ENCODE measurements at regions not wholly inside any gene's neighbourhood (a gene's known extent, or its start where the extent isn't known, plus 50 kb on each side); places are given as distances from the start of the nearest gene placed in this dataset.
A peak's percentile ranks its signal among the peaks of the same experiment; 100 is the strongest.
"Not testable (repeated sequence)": the region's sequence is repeated elsewhere in the genome, so short reads cannot be mapped to it uniquely, and the experiment has no call there.

DNA sequence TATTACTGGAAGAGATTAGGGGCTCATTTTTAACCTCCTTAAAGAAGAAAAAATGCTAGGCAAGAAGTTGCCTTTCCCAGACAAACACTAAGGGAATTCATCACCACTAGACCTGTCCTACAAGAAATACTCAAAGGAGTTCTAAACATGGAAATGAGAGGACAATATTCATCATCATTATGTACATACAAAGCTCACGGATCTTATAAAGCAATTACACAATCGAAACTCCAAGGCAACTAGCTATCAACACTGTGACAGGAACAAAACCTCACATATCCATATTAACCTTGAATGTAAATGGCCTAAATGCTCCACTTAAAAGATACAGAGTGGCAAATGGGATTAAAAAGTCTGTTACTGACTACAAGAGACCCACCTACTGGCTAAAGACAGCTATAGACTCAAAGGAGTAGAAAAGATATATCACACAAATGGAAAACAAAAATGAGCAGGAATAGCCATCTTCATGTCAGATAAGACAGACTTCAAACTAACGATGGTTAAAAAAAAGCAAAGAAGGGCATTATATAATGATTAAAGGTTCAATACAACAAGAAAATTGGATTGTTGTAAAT lies 246.6 kb downstream of the ADRA2A start:
- H3K4me3 ChIP-seq (ENCODE audit: low read depth, low read length): no peak overlapping the region
- peak; percentile 11 for DNase-seq (ENCODE audit: low read depth)
- TF ChIP-seq CTCF (IDR thresholded peaks at IDR 0.05; ENCODE audit: control insufficient read depth, extremely low read depth, insufficient read depth): peak; percentile 45

DNA sequence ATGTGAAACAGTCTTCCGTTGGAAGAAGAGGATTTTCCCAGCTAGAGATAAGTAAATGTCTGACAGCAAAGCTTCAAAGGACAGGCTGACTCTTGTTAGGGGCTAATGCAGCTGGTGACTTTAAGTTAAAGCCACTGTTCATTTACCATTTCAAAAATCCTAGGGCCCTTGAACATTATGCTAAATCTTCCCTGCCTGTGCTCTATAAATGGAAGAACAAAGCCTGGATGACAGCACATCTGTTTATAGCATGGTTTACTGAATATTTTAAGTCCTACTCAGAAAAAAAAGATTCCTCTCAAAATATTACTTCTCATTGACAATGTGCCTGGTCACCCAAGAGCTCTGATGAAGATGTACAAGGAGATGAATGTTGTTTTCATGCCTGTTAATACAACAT lies 255.3 kb downstream of the ADRA2A start:
- DNase-seq (ENCODE audit: low read depth); H3K4me3 ChIP-seq (ENCODE audit: low read depth, low read length): not testable (repeated sequence)

- no peak for DNase-seq (ENCODE audit: low read depth)
Measured at GRCh38 chr10:111335826-111336225, 259.0 kb downstream of the ADRA2A start.

GRCh38 chr10:111338035-111338434 lies 261.2 kb downstream of the ADRA2A start:
- no peak overlapping the region for H3K4me3 ChIP-seq (ENCODE audit: low read depth, low read length)
- DNase-seq (ENCODE audit: low read depth): no peak
- no peak for TF ChIP-seq CTCF (IDR thresholded peaks at IDR 0.05; ENCODE audit: control insufficient read depth, extremely low read depth, insufficient read depth)

More at GRCh38 chr10:111335826-111336225, 259.0 kb downstream of the ADRA2A start:
- TF ChIP-seq CTCF (IDR thresholded peaks at IDR 0.05; ENCODE audit: control insufficient read depth, extremely low read depth, insufficient read depth): no peak
- no peak overlapping the region for H3K4me3 ChIP-seq (ENCODE audit: low read depth, low read length)

- no peak for TF ChIP-seq CTCF (IDR thresholded peaks at IDR 0.05; ENCODE audit: control insufficient read depth, extremely low read depth, insufficient read depth)
- H3K4me3 ChIP-seq (ENCODE audit: low read depth, low read length): no peak overlapping the region
- no peak for DNase-seq (ENCODE audit: low read depth)
Measured at GRCh38 chr10:111338805-111339204, 262.0 kb downstream of the ADRA2A start.

GRCh38 chr10:111344804-111345203 lies 268.0 kb downstream of the ADRA2A start:
- TF ChIP-seq CTCF (IDR thresholded peaks at IDR 0.05; ENCODE audit: control insufficient read depth, extremely low read depth, insufficient read depth): peak; percentile 52
- DNase-seq (ENCODE audit: low read depth): no peak
- H3K4me3 ChIP-seq (ENCODE audit: low read depth, low read length): no peak overlapping the region

- no peak for TF ChIP-seq CTCF (IDR thresholded peaks at IDR 0.05; ENCODE audit: control insufficient read depth, extremely low read depth, insufficient read depth)
- DNase-seq (ENCODE audit: low read depth): peak; percentile 81
- H3K4me3 ChIP-seq (ENCODE audit: low read depth, low read length): no peak overlapping the region
Measured at GRCh38 chr10:111347386-111348013, 270.7 kb downstream of the ADRA2A start.

All from LNCaP clone FGC (cell line).